ENCODE measurements at regions not wholly inside any gene's neighbourhood (a gene's known extent, or its start where the extent isn't known, plus 50 kb on each side); places are given as distances from the start of the nearest gene placed in this dataset.

DNA sequence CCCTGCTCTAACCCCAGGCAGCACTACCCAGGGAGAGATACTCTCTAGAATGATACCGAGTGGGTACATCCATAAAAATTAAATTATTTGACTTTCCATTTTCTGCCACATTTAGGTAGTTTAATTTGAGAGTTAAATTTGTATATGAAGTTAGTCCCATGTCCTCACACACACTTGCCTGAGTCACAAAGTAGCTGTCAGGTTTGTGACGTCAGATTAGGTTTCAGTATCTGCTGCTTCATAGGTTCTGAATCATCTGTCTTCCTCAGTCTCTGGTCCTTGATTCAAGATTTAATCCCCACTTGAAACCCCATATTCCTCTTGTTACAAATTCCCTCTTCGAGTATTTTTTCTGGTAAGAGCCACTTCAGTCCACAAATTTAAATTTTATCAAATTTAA lies 738.6 kb upstream of the FAM98A start:
- TF ChIP-seq, protein P1, sequence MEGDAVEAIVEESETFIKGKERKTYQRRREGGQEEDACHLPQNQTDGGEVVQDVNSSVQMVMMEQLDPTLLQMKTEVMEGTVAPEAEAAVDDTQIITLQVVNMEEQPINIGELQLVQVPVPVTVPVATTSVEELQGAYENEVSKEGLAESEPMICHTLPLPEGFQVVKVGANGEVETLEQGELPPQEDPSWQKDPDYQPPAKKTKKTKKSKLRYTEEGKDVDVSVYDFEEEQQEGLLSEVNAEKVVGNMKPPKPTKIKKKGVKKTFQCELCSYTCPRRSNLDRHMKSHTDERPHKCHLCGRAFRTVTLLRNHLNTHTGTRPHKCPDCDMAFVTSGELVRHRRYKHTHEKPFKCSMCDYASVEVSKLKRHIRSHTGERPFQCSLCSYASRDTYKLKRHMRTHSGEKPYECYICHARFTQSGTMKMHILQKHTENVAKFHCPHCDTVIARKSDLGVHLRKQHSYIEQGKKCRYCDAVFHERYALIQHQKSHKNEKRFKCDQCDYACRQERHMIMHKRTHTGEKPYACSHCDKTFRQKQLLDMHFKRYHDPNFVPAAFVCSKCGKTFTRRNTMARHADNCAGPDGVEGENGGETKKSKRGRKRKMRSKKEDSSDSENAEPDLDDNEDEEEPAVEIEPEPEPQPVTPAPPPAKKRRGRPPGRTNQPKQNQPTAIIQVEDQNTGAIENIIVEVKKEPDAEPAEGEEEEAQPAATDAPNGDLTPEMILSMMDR (IDR thresholded peaks at IDR 0.05), result no peak
- TF ChIP-seq EZH2 (IDR thresholded peaks at IDR 0.05) (no peak), EZH2phosphoT487 (IDR thresholded peaks at IDR 0.05) (no peak)

Measured in neural progenitor cell (in vitro differentiated cells).